GM06990 (cell line): ENCODE measurements at regions not wholly inside any gene's neighbourhood (a gene's known extent, or its start where the extent isn't known, plus 50 kb on each side); places are given as distances from the start of the nearest gene placed in this dataset.
"Not testable (repeated sequence)": the region's sequence is repeated elsewhere in the genome, so short reads cannot be mapped to it uniquely, and the experiment has no call there.

ENCODE experiments used
- DNase-seq: peaks from one replicate; pipeline ENCODE4 v3.0.0-alpha.2; 2011; ENCODE audit not compliant: insufficient read length; ENCODE audit errors: extremely low read depth
- H3K27me3 ChIP-seq: replicated peaks from 2 replicates; pipeline ENCODE4 v1.6.0; 2011; ENCODE audit warnings: low read length; ENCODE audit not compliant: control insufficient read depth, insufficient read depth
- H3K36me3 ChIP-seq: 2 replicates; pipeline ENCODE4 v1.5.1; 2011; ENCODE audit warnings: low read length; ENCODE audit not compliant: control insufficient read depth, insufficient read depth
- H3K4me3 ChIP-seq: replicated peaks from 2 replicates; pipeline ENCODE4 v1.5.1; 2011; ENCODE audit warnings: low read depth, mild to moderate bottlenecking, control low read depth, low read length
- CTCF ChIP-seq: IDR thresholded peaks from 2 replicates; pipeline ENCODE4 v1.5.1; 2011; ENCODE audit warnings: low read length, control low read depth, mild to moderate bottlenecking, inconsistent platforms; ENCODE audit not compliant: insufficient read depth, poor library complexity, severe bottlenecking

DNA sequence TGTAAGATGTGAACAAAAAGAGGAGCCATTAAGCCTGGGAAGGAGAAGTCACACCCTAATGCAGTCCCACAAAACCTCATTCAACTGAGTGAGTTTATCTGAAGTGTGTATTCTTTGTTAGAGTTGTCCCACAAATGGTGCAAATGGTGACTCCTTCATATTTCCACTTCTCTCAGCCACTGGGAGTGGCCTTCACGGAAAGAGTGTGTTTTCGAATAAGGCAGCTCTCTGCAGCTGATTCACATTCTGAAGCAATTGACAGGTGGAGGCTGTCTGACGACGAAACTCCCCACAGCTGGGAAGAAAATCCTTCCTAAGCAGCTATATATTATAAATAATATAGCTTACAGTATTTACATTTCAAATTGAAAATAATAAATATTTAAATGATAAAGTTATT is 318.8 kb upstream of the TMEFF2 start:
- H3K36me3 ChIP-seq = no peaks in the 10 kb centered on the region
- no peak for TF ChIP-seq CTCF
- H3K4me3 ChIP-seq = no peak overlapping the region
- no peaks in the 10 kb centered on the region for H3K27me3 ChIP-seq
- DNase-seq = no peak

- not testable (repeated sequence) for DNase-seq, H3K36me3 ChIP-seq, H3K4me3 ChIP-seq, H3K27me3 ChIP-seq
These were observed 313.2 kb upstream of the TMEFF2 start for GRCh38 chr2:192507836-192508450.

GRCh38 chr2:192500550-192501200 is 305.9 kb upstream of the TMEFF2 start:
- TF ChIP-seq CTCF = no peak
- no peaks in the 10 kb centered on the region for H3K36me3 ChIP-seq
- H3K27me3 ChIP-seq = no peaks in the 10 kb centered on the region
- DNase-seq = no peak
- H3K4me3 ChIP-seq = no peak overlapping the region

DNA sequence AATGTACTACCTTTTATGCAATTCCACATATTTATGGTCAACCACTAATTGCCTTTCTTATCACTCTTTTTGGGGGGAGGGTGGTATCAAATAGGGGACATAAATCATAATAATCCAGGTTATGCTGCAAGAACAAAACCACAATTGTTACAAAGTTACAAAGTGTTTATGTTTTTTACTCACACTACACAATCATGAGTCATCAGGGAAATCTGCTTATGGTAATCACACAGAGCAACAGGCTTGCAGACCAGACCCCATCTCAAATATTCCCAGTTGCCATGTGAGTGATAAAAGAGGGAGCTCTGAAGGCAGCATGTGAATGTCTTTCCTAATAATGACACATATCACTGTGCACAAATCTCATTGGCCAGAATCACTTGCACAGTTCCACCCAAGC is 304.7 kb upstream of the TMEFF2 start:
- DNase-seq = no peak
- Histone ChIP-seq H3K36me3 (no peaks in the 10 kb centered on the region), H3K4me3 (no peak overlapping the region), H3K27me3 (no peaks in the 10 kb centered on the region)
- no peak for TF ChIP-seq CTCF

GRCh38 chr2:192498747-192499146 is 304.0 kb upstream of the TMEFF2 start:
- DNase-seq = no peak
- TF ChIP-seq CTCF = no peak
- Histone ChIP-seq H3K27me3 (no peaks in the 10 kb centered on the region), H3K4me3 (no peak overlapping the region), H3K36me3 (no peaks in the 10 kb centered on the region)

DNA sequence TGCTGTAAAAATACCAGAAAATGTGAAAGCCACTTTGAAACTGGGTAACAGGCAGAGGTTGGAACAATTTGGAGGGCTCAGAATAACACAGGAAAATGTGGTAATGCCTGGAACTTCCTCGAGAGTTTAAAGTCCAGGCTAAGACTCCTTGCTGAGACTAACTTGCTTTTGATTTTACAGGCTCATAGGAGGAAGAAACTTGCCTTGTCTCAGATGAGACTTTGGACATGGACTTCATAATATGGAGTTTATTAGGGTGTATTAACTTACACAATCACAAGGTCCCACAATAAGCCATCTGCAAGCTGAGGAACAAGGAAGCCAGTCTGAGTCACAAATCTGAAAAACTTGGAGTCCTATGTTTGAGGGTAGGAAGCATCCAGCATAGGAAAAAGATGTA is 293.4 kb upstream of the TMEFF2 start:
- H3K27me3 ChIP-seq, H3K4me3 ChIP-seq, H3K36me3 ChIP-seq, DNase-seq: not testable (repeated sequence)

DNA sequence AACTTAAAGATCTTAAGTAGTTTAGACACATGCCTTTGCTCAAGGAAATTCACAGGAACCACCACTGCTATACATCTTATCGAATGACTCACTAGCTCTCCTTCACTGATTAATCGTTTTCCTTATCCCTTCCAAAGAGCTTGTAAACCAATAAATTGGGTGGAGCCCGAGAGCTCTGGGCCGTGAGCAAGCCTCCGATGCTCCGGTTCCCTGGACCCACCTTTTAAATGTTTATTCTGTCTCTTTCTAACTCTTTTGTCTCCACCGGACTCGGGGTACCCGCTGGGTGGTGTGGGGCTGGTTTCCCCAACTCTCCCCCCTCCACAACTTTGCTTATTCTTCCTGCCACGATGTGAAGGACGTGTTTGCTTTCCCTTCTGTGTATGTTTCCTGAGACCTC is 292.9 kb upstream of the TMEFF2 start:
- no peak overlapping the region for H3K4me3 ChIP-seq
- H3K27me3 ChIP-seq = no peaks in the 10 kb centered on the region
- TF ChIP-seq CTCF = no peak
- H3K36me3 ChIP-seq = no peaks in the 10 kb centered on the region
- no peak for DNase-seq
